HEK293 (cell line): ENCODE measurements at regions not wholly inside any gene's neighbourhood (a gene's known extent, or its start where the extent isn't known, plus 50 kb on each side); places are given as distances from the start of the nearest gene placed in this dataset.

Experiments used
- CTCF ChIP-seq: fragments of 450-650 bp; formaldehyde crosslinking; IDR thresholded peaks from 2 replicates; pipeline ENCODE4 v1.5.1; 2016; ENCODE audit warnings: missing biosample characterization, missing genetic modification characterization
- RBAK ChIP-seq: fragments of 450-650 bp; formaldehyde crosslinking; IDR thresholded peaks from 2 replicates; pipeline ENCODE4 v1.5.1; 2016; ENCODE audit warnings: missing biosample characterization, missing genetic modification characterization
- ZEB2 ChIP-seq: fragments of 450-650 bp; formaldehyde crosslinking; IDR thresholded peaks from 2 replicates; pipeline ENCODE4 v1.5.1; 2016; ENCODE audit warnings: missing biosample characterization, missing genetic modification characterization
- ZNF24 ChIP-seq: fragments of 450-650 bp; formaldehyde crosslinking; IDR thresholded peaks from 2 replicates; pipeline ENCODE4 v1.5.1; 2016; ENCODE audit warnings: missing biosample characterization, missing genetic modification characterization
- ZNF302 ChIP-seq: fragments of 450-650 bp; formaldehyde crosslinking; IDR thresholded peaks from 2 replicates; pipeline ENCODE4 v1.5.1; 2016; ENCODE audit warnings: missing biosample characterization, missing genetic modification characterization, low read depth
- ZNF600 ChIP-seq: fragments of 450-650 bp; formaldehyde crosslinking; IDR thresholded peaks from 2 replicates; pipeline ENCODE4 v1.5.1; 2016; ENCODE audit warnings: missing biosample characterization, missing genetic modification characterization
- ZNF660 ChIP-seq: fragments of 450-650 bp; IDR thresholded peaks from 2 replicates; pipeline ENCODE4 v1.5.1; 2018; ENCODE audit warnings: missing biosample characterization, mild to moderate bottlenecking, missing genetic modification characterization

DNA sequence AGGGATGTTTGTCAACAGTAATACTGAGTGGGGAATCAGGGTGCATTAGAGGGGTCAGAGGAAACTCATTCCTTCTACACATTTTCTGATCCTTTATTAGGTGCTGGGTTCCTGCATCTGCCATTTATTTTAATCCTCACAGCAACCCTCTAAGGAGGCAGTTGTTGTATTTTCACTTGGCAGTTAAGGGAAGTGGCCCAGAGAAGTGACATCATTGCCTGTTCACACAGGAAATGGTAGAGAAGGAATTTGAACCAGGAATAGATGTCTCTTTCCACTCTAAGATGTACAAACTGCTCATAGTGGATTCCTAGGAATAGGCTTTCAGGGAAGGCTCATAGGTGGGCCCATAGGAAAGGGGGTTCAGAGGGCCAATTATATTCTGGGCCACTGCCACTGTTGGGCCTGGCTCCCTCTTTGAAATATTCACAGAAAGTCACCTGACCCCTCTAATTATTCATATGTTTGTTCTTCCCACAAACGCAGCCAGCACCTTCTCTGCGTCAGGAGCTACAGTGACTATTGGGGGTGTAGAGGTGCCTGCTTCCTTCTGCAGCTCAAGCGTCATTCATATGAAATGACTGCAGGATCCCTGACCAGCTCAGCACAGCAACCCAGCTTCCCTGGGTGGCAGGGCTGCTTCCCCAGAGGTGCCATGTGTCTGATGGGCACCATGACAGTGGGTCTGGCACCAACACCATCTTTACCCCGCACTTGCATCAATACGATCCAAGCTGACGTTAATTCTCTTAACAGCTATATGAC lies 163.9 kb upstream of the SMAD3 start:
- TF ChIP-seq CTCF (no peak), ZNF600 (tag by site-specific recombination) (no peak), ZNF302 (tag by site-specific recombination) (no peak), ZEB2 (tag by site-specific recombination) (no peak), ZNF24 (no peak), ZNF660 (tag by site-specific recombination) (no peak), RBAK (tag by site-specific recombination) (no peak)
